MCF 10A (cell line): ENCODE measurements at regions not wholly inside any gene's neighbourhood (a gene's known extent, or its start where the extent isn't known, plus 50 kb on each side); places are given as distances from the start of the nearest gene placed in this dataset.

ENCODE experiments used
- BruUV-seq: library from RNA; stranded (reverse); fragments of 400-500 nt; replicated peaks from 2 replicates; lab custom pipeline; 2021; lab: Mats Ljungman, UMichigan
- CTCF ChIA-PET: fragments of 300-600 bp; sonication (Branson Sonifier 250); formaldehyde crosslinking; extraction: SDS; loops from one replicate; lab custom pipeline; 2021; ENCODE audit warnings: antibody characterized with exemption, inconsistent platforms; lab: Yijun Ruan, JAX
- POLR2A ChIA-PET: fragments of 300-600, 350-650 bp; sonication (Branson Sonifier 250); formaldehyde crosslinking; extraction: SDS; loops from one replicate; lab custom pipeline; 2020; ENCODE audit warnings: antibody characterized with exemption, inconsistent platforms; lab: Yijun Ruan, JAX
- DNase-seq: peaks from one replicate; pipeline ENCODE4 v3.0.0-alpha.2; 2018; ENCODE audit not compliant: unreplicated experiment
- H3K27ac Mint-ChIP-seq: one replicate; pipeline ENCODE4 v1.8.0; 2022; ENCODE audit warnings: mild to moderate bottlenecking, low read depth, mixed read lengths; ENCODE audit not compliant: unreplicated experiment
- H3K27me3 Mint-ChIP-seq: one replicate; pipeline ENCODE4 v1.8.0; 2022; ENCODE audit warnings: mixed read lengths; ENCODE audit not compliant: insufficient read depth, unreplicated experiment
- H3K36me3 Mint-ChIP-seq: one replicate; pipeline ENCODE4 v1.8.0; 2022; ENCODE audit warnings: mild to moderate bottlenecking, moderate library complexity, mixed read lengths; ENCODE audit not compliant: insufficient read depth, unreplicated experiment
- H3K4me1 Mint-ChIP-seq: one replicate; pipeline ENCODE4 v1.8.0; 2022; ENCODE audit warnings: mixed read lengths; ENCODE audit not compliant: insufficient read depth, unreplicated experiment
- H3K4me3 Mint-ChIP-seq: one replicate; pipeline ENCODE4 v1.8.0; 2022; ENCODE audit warnings: mild to moderate bottlenecking, moderate library complexity, mixed read lengths; ENCODE audit not compliant: unreplicated experiment
- H3K9me3 Mint-ChIP-seq: one replicate; pipeline ENCODE4 v1.8.0; 2022; ENCODE audit warnings: mixed read lengths; ENCODE audit not compliant: unreplicated experiment
- intact Hi-C: fragments of 100-400 bp; cut with micrococcal nuclease; formaldehyde crosslinking; loops from 2 replicates; pipeline ENCODE4 v1.14.1; 2022
- TF ChIP-seq, protein P1 (sequence below): fragments of 200-600 bp; IDR thresholded peaks from one replicate; pipeline ENCODE4 v1.8.0; 2022; ENCODE audit warnings: antibody characterized with exemption, mild to moderate bottlenecking; ENCODE audit not compliant: unreplicated experiment

DNA sequence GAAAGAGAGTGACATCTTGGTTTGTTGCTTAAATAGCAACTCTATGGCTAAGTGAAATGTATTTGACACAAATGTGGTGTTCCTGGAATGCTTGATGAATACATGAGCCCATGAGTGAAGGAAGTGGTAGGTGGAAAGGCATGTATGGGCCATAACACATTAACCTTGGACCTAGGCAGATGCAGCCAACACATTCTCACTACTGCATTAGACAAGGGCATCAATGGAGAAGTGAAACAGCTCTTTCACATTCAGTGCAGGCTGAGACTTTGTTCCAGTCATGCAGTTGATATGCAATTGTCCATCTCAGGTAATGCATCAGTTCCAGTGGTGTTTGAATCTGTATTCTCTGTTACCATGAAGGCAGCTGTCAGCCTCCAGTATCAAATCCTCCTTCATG is 133.6 kb downstream of the HS3ST3B1 start:
- no peaks in the 10 kb centered on the region for H3K36me3 Mint-ChIP-seq
- peaks cover 6% of the 10 kb centered on the region for H3K4me1 Mint-ChIP-seq
- H3K27ac Mint-ChIP-seq, result no peak overlapping the region
- ChIA-PET CTCF (interaction anchor here (0.6 kb wide), 1 partner anchor 13 kb away, joined by 3 read pairs; no protein-coding TSS in a partner anchor), POLR2A (no interaction called here)
- DNase-seq, result no peak
- H3K27me3 Mint-ChIP-seq, result peaks cover 3% of the 10 kb centered on the region
- intact Hi-C loops, result no loop called here
- TF ChIP-seq, protein P1, sequence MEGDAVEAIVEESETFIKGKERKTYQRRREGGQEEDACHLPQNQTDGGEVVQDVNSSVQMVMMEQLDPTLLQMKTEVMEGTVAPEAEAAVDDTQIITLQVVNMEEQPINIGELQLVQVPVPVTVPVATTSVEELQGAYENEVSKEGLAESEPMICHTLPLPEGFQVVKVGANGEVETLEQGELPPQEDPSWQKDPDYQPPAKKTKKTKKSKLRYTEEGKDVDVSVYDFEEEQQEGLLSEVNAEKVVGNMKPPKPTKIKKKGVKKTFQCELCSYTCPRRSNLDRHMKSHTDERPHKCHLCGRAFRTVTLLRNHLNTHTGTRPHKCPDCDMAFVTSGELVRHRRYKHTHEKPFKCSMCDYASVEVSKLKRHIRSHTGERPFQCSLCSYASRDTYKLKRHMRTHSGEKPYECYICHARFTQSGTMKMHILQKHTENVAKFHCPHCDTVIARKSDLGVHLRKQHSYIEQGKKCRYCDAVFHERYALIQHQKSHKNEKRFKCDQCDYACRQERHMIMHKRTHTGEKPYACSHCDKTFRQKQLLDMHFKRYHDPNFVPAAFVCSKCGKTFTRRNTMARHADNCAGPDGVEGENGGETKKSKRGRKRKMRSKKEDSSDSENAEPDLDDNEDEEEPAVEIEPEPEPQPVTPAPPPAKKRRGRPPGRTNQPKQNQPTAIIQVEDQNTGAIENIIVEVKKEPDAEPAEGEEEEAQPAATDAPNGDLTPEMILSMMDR, result no peak
- H3K9me3 Mint-ChIP-seq, result no peaks in the 10 kb centered on the region
- H3K4me3 Mint-ChIP-seq, result no peak overlapping the region
- no TSS peak for BruUV-seq

DNA sequence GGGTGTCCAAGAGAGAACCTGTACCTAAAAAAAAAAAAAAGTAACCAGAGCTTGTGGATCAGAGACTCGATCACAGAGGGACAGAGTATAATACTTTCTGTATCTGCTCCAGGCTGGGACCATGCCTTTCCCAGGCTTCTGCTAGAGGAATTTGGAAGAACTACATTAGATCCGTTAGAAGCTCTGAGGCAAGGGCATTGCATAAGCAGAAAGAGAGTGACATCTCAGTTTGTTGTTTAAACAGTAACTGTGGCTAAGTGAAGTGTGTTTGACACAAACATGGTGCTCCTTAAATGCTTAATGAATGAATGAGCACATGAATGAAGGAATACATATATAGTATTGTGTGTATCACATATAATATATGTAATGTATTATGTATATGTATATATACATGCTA is 131.2 kb downstream of the HS3ST3B1 start:
- Mint-ChIP-seq H3K9me3 (no peaks in the 10 kb centered on the region), H3K36me3 (no peaks in the 10 kb centered on the region), H3K27ac (no peak overlapping the region), H3K27me3 (no peaks in the 10 kb centered on the region), H3K4me1 (peaks cover 2% of the 10 kb centered on the region), H3K4me3 (no peak overlapping the region)
- TF ChIP-seq, protein P1, result no peak
- no peak for DNase-seq
- no TSS peak for BruUV-seq
- ChIA-PET CTCF (no interaction called here), POLR2A (no interaction called here)
- intact Hi-C loops, result no loop called here

DNA sequence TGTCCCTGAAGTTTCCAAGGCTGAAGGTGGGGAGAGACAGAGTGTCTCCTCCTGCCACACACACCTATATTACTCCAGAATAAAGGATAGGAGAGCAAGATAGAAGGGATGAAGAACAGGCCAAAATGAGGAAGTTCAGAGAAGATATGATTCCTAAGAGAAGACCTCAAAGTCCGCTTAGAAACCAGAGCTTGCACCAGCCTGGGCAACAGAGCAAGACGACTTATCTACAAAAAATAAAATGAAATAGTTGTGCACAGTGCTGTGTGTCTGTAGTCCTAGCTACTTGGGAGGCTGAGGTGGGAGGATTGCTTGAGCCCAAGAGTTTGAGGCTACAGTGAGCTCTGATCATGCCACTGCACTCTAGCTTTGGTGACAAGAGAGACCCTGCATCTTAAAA is 128.2 kb downstream of the HS3ST3B1 start:
- Mint-ChIP-seq H3K27ac (no peak overlapping the region), H3K36me3 (no peaks in the 10 kb centered on the region), H3K4me3 (no peak overlapping the region), H3K27me3 (no peaks in the 10 kb centered on the region), H3K9me3 (no peaks in the 10 kb centered on the region), H3K4me1 (peaks cover under 1% of the 10 kb centered on the region)
- no TSS peak for BruUV-seq
- intact Hi-C loops, result no loop called here
- no peak for DNase-seq
- POLR2A ChIA-PET, result no interaction called here
- CTCF ChIA-PET, result interaction anchor here (0.6 kb wide), 1 partner anchor 416 kb away, joined by 3 read pairs; no protein-coding TSS in a partner anchor
- TF ChIP-seq, protein P1, result no peak

DNA sequence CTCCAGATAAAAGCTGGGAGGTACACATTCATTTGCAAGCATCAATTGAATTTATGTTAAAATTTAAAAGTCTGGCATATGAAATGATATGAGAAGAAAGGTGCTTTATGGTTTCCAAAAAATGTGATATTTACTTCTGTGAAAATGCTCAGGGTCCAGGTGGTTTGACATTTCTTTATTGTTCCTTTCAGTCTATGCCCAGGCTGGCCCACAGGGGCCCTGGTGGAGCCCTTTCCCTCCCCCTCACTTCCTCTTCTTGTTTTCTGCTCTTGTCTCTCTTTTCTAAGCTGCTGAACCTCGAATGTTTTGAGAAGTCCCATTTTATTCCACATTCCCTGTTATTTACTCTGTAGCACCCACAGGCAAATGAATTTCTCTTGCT is 127.8 kb downstream of the HS3ST3B1 start:
- H3K4me1 Mint-ChIP-seq, result peaks cover 5% of the 10 kb centered on the region
- DNase-seq, result no peak
- H3K27me3 Mint-ChIP-seq, result no peaks in the 10 kb centered on the region
- ChIA-PET POLR2A (interaction anchor here (1.3 kb wide), 1 partner anchor 685 kb away, joined by 3 read pairs; no protein-coding TSS in a partner anchor), CTCF (interaction anchor here (0.6 kb wide), 1 partner anchor 416 kb away, joined by 3 read pairs; no protein-coding TSS in a partner anchor)
- intact Hi-C loops, result no loop called here
- H3K4me3 Mint-ChIP-seq, result no peak overlapping the region
- no peaks in the 10 kb centered on the region for H3K9me3 Mint-ChIP-seq
- no peak overlapping the region for H3K27ac Mint-ChIP-seq
- no peaks in the 10 kb centered on the region for H3K36me3 Mint-ChIP-seq
- BruUV-seq, result no TSS peak
- TF ChIP-seq, protein P1, result no peak
